ENCODE measurements at regions not wholly inside any gene's neighbourhood (a gene's known extent, or its start where the extent isn't known, plus 50 kb on each side); places are given as distances from the start of the nearest gene placed in this dataset.

DNA sequence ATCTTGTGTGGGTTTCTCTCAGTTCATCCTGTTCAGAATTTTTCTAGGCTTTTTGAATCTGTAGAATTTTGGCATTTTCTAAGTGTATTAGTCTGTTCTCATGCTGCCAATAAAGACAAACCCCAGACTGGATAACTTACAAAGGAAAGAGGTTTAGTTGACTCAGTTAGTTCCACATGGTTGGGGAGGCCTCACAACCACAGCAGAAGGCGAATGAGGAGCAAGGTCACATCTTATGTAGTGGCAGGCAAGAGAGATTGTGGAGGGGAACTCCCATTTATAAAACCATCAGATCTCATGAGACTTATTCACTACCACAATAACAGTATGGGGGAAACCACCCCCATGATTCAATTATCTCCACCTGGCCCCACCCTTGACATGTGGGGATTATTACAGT, 199.2 kb downstream of the ST6GAL2 start:
- TF ChIP-seq, protein P1, sequence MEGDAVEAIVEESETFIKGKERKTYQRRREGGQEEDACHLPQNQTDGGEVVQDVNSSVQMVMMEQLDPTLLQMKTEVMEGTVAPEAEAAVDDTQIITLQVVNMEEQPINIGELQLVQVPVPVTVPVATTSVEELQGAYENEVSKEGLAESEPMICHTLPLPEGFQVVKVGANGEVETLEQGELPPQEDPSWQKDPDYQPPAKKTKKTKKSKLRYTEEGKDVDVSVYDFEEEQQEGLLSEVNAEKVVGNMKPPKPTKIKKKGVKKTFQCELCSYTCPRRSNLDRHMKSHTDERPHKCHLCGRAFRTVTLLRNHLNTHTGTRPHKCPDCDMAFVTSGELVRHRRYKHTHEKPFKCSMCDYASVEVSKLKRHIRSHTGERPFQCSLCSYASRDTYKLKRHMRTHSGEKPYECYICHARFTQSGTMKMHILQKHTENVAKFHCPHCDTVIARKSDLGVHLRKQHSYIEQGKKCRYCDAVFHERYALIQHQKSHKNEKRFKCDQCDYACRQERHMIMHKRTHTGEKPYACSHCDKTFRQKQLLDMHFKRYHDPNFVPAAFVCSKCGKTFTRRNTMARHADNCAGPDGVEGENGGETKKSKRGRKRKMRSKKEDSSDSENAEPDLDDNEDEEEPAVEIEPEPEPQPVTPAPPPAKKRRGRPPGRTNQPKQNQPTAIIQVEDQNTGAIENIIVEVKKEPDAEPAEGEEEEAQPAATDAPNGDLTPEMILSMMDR (IDR thresholded peaks at IDR 0.05): no peak
- DNase-seq (ENCODE audit: low spot score) (no peak), ATAC-seq (ENCODE audit: low FRiP score) (no peak)

DNA sequence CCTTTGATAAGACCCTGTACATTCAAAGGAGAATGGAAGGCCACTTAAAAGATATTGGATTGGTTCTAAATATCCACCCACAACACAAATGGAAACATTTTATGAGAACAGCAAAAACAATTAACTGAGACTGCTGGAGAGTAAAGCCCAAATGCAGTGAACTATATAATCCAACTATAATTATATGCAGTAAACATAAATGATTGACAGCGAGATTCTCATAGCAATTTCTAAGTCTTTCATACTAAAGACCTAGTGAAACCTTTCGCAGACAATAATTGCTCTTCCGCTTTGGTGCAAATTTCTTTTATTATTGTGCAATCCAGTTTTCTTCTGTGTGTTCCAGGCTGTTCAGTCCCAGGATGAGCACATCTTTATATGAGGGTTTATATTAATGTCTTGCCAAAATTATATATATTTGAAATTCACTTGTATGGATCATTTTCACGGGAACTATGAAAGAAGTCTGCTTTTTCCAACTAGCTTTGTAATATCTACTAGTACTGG, 190.9 kb downstream of the ST6GAL2 start:
- TF ChIP-seq, protein P1 (IDR thresholded peaks at IDR 0.05): no peak
- DNase-seq (ENCODE audit: low spot score) (no peak), ATAC-seq (ENCODE audit: low FRiP score) (no peak)

DNA sequence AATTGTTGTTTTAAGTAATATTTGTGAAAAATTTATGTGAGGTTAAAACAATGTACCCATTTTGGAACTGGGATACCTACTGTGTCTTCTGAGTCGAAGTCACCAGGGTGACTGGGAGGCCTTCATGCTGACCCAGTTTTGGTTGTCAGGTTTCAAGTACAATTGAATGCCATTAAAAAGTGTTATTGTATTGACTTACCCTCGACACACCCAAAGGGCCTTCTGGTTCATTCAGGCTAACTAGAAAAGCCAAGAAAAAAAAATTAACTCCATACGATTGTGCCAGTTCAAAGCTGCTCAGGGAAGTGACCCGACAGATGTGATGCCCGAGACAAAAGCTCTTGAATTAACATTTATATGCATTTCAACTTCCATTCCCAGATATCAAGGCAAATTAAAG, 190.0 kb downstream of the ST6GAL2 start:
- TF ChIP-seq, protein P1 (IDR thresholded peaks at IDR 0.05): no peak
- DNase-seq (ENCODE audit: low spot score) (no peak), ATAC-seq (ENCODE audit: low FRiP score) (no peak)

DNA sequence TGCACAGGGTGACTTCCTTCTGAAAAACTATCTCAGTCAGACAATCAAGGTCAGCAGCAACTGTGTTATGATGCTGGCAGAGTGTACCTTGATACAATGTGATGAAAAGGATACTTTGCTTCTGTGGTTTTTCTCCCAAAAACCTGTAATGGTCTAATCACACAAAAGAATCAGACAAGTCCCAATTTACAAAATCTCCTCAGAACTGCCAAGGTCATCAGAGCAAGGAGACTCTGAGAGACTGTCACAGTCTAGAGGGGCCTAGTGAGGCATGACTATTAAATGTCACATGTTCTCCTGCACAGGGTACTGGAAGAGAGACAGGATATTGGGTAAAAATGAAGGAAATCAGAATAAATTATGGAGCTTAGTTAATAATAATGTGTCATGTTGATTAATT, 185.4 kb downstream of the ST6GAL2 start:
- ATAC-seq (ENCODE audit: low FRiP score) (no peak), DNase-seq (ENCODE audit: low spot score) (no peak)
- TF ChIP-seq, protein P1 (IDR thresholded peaks at IDR 0.05): no peak

DNA sequence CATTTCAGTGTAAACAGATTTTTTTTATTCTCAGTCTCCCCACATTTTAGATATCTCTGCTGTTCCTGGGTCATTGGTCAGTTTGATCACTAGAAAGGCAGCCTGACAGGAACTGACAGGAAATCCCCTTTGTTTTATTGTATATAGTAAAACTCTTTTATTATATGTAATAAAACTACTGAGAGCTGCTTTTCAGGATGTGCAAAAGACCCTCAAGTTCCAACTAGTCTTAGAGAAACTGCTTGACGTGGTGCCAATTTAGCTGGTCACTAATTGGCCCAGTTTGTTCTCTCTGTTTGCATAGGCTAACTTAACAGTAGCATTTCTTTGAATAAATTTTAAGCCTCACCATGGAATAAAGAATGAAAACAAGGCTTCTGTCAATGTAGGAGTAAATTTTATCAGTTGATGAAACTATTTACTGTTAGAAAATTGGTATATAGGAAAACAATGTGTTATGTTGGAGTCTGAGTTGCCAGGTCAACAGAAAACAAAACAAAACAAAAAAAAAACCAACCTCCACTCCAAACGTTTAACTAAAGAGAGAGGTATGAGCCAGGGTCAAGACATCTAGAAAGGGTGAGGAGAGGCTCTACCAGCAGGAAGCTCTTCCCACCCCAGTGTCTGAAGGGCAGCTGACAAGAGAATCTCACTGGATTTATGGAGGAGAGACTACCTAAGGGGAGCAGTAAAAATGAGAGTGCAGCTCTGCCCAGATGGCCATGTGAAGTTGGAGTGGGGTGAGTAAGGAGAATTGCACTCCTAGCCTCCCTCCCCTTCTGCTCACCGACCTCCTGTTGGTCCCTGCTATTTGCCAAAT, 184.6 kb downstream of the ST6GAL2 start:
- TF ChIP-seq, protein P1 (IDR thresholded peaks at IDR 0.05): no peak
- no peak for ATAC-seq (ENCODE audit: low FRiP score)
- no peak for DNase-seq (ENCODE audit: low spot score)

DNA sequence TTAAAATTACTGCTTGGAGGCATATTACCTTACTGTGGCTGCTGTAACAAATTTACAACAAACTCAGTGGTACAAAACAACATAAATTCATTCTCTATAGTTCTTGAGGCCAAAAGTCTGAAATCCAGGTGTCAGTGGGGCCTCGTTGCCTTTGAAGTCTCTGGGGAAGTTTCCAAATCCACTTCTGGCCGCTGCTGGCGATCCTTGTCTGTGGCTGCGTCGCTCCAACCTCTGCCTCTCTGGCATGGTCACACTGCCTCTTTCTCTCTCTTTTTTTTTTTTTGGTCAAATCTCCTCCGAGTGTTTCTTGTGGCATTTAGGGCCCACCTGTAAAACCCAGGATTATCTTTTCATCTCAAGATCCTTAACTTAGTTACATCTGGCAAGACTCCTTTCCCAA, 182.8 kb downstream of the ST6GAL2 start:
- DNase-seq (ENCODE audit: low spot score): no peak
- TF ChIP-seq, protein P1 (IDR thresholded peaks at IDR 0.05): no peak
- ATAC-seq (ENCODE audit: low FRiP score): no peak

DNA sequence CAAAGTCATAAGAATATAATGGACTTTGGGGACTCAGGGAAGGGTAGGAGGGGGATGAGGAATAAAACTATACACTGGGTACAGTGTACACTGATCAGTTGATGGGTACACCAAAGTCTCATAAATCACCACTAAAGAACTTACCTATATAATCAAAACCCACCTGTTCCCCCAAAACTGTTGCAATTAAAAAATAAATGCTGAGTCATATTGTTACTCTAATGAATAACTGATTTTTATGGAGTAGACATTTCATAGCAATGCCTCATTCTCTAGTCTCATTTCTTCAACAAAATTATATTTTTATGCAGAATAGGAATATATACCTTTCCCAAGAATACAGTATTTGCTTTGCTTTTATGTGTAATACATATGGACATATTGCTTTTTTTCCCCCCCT, 181.2 kb downstream of the ST6GAL2 start:
- DNase-seq (ENCODE audit: low spot score) (no peak), ATAC-seq (ENCODE audit: low FRiP score) (no peak)
- TF ChIP-seq, protein P1 (IDR thresholded peaks at IDR 0.05): no peak
